Activated CD4-positive, alpha-beta T cell treated with anti-CD3 and anti-CD28 coated beads, Interleukin-2, amount 50 U/mL, for 1 hour (primary cell): ENCODE measurements at regions not wholly inside any gene's neighbourhood (a gene's known extent, or its start where the extent isn't known, plus 50 kb on each side); places are given as distances from the start of the nearest gene placed in this dataset.

ENCODE experiments used
- DNase-seq: peaks from one replicate; pipeline ENCODE4 v3.0.0-alpha.2; 2020

- DNase-seq: no peak
Observed at GRCh38 chr4:43351970-43352806, 459.7 kb downstream of the GRXCR1 start.

DNA sequence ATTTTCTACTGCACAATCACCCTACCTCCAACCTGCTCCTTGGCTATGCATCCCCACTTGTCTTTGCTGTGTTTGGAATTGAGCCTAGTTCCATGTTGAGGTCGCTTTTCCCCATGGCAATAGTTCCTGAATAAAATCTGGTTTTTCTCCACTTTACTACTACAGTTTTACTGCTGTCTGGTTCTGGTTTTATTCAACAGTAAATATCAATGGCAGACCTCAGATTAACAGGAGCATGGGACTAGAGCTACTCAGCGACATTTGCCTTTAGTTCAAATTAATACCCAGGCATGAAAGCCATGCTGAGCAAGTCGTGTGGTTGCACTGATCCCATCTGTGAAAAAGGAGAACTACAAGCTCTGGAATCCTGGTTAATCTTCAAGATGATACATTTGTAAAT is 460.3 kb downstream of the GRXCR1 start:
- DNase-seq: no peak

DNA sequence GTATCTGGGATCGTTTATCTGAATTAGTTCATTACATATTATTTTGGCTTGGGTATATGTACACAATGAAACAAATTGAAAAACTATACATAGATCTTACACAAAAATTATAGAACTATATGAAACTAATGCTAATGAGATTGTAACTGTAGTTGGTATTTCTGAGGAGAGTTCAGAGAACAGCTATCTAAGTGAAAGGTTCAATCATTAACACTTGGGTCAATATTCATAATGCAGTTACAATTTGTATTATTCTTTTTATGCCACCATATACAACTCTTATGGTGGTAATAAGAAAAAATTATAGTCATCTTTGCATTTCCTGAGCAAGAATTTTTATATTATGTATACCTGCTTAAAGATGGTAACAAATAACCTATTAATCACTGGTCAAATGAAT is 461.0 kb downstream of the GRXCR1 start:
- no peak for DNase-seq

DNA sequence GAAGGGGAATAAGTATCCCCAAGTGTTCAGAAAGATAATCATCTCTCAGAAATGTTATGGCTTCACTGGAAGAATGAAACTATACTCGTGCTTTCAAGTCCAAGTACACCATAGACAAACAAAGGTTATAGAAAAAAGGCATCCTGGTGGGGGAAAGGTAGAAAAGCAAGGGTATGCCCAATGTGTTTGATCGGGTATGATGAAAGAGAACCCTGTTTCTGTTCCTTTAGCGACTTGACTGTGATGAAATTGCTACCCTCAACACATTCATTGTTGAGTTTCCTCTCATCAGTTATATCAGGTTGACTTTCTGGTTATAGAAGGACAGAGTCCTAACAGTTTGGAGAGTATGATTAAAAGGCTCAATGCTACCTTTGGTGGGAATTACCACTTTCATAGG is 464.3 kb downstream of the GRXCR1 start:
- no peak for DNase-seq

DNA sequence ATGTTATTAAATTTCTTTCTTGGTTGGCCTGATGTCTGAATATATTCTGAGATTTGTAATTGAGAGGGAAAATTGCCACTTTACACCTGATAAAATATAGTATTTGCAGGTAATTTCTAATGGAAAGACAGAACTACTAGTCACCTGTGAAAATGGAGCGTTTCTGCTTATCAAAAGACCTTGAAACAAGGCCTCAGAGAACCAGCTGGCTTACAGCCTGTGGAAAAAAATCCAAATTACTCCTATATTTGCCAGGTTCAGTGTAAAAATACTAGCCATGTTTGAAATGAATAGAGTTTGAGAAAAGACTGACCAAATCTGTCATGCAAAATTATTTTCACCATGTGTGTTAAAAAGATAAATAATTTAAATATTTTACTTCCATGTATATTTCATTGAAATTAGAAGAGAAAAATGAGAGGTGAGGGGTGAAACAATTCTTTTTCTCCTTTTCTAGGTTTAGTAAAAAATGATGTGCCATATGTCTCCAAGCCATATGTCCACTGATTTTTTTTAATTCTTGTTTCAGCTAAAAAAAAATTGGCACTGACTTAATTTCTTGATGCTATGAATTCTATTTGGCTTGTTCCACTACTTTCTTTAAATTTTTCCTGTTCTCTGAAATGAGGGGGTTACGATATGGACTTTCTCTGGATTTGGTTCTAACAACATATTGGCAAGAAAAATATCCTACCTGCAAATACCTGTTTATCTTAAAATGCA is 464.9 kb downstream of the GRXCR1 start:
- DNase-seq: no peak

DNA sequence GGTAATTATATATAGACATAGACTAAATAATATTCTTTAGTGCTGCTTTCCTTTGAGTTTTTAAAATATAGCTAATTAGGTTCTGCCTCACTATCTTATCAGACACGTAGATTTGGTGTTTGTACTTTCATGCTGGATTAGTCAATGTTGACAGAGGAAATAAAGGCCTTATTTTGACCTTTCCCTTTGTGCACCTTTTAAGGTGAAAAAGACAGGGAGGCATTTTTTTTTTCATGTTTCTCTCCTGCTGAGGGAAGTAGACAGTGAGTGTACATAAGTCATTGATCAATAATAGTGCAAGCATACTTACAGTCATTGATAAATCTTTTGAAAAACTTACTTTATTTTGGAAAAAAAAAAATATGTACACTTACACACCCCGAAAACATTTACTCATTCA is 467.8 kb downstream of the GRXCR1 start:
- no peak for DNase-seq

DNA sequence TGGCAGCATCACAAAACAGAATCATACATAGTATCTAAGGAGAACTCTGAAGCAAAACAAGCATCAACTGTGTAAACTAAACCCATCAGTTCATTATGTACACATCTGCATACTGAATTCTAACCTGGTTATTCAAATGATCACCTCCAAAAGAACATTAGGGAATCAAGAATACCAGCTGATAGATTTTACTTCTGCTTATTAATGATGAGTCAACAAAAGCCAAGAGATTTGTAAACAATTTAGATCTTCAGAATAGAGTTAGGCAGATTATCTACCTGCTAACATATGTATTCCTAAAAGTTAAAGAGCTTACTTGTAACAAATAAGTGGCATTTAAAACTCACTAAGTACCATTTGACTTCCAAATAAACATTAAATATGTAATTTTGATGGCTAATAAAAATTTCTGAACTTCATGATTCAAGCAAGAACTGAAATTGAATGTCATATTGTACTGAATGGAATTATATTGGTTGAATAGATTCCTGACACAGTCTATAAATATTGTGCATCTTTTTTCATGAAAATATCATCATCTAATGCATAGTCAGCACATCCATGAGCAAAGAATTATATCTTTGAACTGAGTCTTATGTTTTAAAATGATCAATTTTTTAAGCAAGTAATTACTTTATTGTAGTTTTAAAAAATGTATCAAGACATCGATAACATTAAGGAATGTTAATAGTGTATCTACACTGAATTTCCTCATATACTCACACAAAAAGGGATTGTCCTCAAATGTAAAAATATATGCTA is 470.5 kb downstream of the GRXCR1 start:
- no peak for DNase-seq

GRCh38 chr4:43369036-43369594 is 476.6 kb downstream of the GRXCR1 start:
- DNase-seq: no peak

GRCh38 chr4:43373201-43373600 is 480.7 kb downstream of the GRXCR1 start:
- DNase-seq: no peak

DNA sequence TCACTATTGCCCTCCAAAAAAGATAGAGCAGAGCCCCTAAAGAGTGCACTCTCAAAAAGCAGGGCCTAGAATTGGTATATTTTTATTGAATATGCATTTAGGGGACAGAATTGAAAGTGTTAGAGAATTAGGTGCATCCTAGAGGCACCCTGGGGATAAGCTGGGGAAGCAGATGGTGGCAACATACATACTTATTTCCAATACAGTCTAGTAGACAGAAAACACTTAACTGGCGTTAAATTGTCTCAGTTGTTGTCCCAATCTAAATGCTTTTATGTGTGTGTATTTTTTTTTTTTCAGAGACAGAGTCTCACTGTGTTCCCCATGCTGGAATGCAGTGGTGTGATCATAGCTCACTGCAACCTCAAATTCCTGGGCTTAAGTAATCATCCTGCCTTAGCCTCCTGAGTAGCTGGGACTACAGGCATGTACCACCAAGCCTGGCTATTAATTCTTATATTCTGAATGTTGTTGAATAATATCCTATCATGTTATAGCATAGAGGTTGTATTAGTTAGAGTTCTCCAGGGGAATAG is 481.8 kb downstream of the GRXCR1 start:
- no peak for DNase-seq

DNA sequence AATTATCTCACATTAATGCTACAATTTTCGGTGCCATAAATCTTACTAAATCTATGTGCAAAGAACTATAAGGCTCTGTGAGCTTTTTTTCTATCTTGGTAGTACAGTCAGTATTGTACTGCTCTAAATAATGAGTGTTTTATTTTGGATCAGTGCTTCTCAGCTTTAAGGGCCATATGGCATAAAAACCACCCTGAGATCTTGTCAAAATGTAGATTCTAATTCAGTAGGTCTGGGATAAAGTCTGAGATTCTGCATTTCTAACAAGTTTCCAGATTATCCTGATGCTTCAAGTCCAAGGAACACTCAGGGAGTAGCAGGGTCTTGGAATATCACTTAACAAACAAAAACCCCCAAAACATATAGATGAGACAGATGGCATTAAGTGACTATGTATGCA is 486.5 kb downstream of the GRXCR1 start:
- DNase-seq: no peak

DNA sequence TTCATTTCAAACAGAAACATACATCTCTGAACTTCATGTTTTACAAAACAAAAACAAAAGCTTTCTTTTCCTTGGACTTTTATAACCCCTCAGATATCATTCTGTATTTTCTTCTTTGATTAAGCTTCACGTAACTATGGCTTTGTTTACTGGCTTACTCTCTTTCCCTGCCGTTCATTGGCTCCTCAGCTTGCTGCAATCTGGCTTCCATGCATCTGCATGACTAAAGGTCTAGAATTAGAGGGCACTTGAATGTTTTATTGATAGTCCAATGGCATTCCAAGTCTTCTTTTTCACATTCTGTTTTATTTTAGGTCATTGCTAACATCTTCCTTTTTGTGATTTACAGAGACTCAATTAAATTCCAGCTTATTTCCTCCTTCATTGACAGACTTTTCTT is 487.6 kb downstream of the GRXCR1 start:
- no peak for DNase-seq

- DNase-seq: no peak
Observed at GRCh38 chr4:43391069-43391468, 498.6 kb downstream of the GRXCR1 start.

GRCh38 chr4:43394976-43395375 is 502.5 kb downstream of the GRXCR1 start:
- no peak for DNase-seq

DNA sequence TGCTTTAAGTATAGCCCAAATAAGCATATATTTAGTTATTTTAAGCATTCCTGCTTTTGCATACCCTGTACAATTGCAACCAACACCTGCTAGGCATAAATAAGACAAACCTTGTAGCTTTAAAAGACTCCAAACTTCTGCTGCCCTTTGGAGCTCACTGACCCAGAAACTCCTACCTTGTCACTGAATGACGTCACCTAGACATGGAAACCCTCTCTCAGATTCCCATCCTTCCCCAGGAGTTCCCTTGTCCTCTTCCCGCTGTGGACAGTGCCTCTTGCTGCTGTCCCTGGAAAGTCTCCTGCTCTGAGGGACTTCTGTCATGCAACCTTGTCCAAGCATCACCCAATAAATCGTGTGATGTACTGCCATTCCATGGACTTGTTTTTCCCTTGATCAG is 507.2 kb downstream of the GRXCR1 start:
- no peak for DNase-seq

DNA sequence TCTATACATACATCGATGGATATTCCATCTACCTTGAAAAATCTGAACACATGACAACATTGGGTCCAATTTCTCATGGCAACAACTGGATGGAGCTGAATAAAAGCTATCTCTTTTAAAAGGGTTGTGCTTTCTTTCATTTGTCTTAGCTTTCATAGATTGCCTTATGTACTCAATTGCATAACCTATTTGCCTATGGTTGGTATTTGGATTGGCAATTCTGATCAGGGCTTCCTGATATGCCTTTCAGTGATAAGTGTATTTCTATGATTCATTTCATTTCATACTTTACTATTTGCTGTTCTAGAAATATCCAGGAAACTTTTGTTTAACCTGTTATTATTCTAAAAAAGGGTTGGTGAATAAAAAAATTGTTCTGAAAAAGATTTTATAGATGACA is 509.9 kb downstream of the GRXCR1 start:
- no peak for DNase-seq

GRCh38 chr4:43410636-43411035 is 518.1 kb downstream of the GRXCR1 start:
- DNase-seq: no peak

DNA sequence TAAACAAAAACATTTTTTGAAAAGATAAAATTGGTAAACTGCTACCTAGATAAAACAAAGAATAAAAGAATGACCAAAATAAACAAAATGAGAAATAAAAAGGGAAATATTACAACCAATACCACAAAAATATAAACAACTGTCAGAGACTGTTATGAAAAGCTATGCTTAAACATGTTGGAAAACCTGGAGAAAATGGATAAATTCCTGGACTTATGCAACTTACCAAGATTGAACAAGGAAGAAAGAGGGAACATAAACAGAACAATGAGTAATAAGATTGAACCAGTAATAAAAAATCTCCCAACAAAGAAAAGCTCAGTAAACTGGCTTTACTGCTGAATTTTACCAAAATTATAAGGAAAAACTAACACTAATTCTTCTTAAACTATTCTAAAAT is 518.7 kb downstream of the GRXCR1 start:
- DNase-seq: no peak

GRCh38 chr4:43423276-43423675 is 530.8 kb downstream of the GRXCR1 start:
- no peak for DNase-seq

DNA sequence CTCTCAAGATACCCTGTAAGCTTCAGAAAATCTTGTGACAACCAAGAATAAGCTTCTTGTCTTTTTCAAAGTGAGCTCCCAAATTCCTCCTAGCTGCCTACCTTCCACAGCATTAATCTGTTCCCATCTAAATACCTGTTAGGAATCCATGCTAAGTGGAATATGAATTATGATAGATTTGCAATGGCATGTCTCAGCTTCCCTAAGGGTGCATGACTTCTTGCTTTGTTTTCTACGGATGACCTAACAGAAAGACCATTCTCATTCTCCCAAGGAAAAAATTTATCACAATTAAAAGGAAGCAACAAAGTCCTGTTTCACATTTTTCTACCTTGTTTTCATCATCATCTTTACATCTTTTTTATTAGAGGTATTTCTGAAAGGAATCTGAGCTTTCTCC is 532.7 kb downstream of the GRXCR1 start:
- DNase-seq: no peak

GRCh38 chr4:43435291-43435690 is 542.8 kb downstream of the GRXCR1 start:
- DNase-seq: no peak

GRCh38 chr4:43452948-43453347 is 560.4 kb downstream of the GRXCR1 start:
- no peak for DNase-seq

GRCh38 chr4:43456383-43456782 is 563.9 kb downstream of the GRXCR1 start:
- DNase-seq: no peak
